Esophagus muscularis mucosa (tissue), 4 donors: ENCODE measurements at regions not wholly inside any gene's neighbourhood (a gene's known extent, or its start where the extent isn't known, plus 50 kb on each side); places are given as distances from the start of the nearest gene placed in this dataset.

Experiments used
- EP300 ChIP-seq: sonication (generic); formaldehyde crosslinking; IDR thresholded peaks from one replicate; pipeline ENCODE4 v1.6.1; 2017; ENCODE audit warnings: antibody characterized with exemption
- POLR2A ChIP-seq: fragments of 450-650 bp; IDR thresholded peaks from one replicate; pipeline ENCODE4 v1.6.1; 2017; ENCODE audit warnings: antibody characterized with exemption, moderate library complexity, mild to moderate bottlenecking, low read depth
- POLR2AphosphoS5 ChIP-seq, 2 donors: sonication (generic); formaldehyde crosslinking; IDR thresholded peaks; one replicate each; pipeline ENCODE4 v1.6.1; 2017; ENCODE audit warnings: antibody characterized with exemption in 2 of 2
- TF ChIP-seq, protein P1 (sequence below), 3 experiments: fragments of 200-600 bp in 2 of 3; fragments of 450-650 bp in 1 of 3; sonication (generic) in 2 of 3; IDR thresholded peaks; one replicate each; pipeline ENCODE4 v1.5.1; 2017 to 2019; ENCODE audit warnings: antibody characterized with exemption in 3 of 3, mild to moderate bottlenecking in 2 of 3, moderate library complexity in 1 of 3

DNA sequence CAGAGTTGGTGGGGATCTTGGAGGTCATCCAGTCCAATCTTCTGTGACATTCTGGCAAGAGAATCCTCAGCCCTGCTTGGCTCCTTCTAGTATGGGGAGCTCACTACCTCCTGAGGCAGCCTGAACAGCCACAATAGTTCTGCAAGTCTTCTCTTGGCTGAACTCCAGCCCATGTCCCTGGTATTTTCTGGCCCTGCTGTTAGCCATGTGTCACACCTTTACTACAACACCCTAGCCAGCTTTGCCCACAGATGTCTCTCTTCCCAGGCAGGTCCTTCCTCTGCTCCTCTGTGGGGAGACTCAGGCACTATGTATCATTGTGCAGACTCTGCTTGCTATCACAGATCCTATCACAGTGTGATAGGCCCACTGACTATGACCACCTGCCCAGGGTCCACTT lies 297.7 kb downstream of the CTTN start:
- TF ChIP-seq, protein P1, sequence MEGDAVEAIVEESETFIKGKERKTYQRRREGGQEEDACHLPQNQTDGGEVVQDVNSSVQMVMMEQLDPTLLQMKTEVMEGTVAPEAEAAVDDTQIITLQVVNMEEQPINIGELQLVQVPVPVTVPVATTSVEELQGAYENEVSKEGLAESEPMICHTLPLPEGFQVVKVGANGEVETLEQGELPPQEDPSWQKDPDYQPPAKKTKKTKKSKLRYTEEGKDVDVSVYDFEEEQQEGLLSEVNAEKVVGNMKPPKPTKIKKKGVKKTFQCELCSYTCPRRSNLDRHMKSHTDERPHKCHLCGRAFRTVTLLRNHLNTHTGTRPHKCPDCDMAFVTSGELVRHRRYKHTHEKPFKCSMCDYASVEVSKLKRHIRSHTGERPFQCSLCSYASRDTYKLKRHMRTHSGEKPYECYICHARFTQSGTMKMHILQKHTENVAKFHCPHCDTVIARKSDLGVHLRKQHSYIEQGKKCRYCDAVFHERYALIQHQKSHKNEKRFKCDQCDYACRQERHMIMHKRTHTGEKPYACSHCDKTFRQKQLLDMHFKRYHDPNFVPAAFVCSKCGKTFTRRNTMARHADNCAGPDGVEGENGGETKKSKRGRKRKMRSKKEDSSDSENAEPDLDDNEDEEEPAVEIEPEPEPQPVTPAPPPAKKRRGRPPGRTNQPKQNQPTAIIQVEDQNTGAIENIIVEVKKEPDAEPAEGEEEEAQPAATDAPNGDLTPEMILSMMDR (IDR thresholded peaks at IDR 0.05), result no peak
- TF ChIP-seq POLR2A (no peak), EP300 (no peak), POLR2AphosphoS5 (IDR thresholded peaks at IDR 0.05) (no peak)
